Stimulated activated CD8-positive, alpha-beta memory T cell treated with anti-CD3 and anti-CD28 coated beads, Interleukin-7, amount 100 ng/mL, for 4 hours (primary cell): ENCODE measurements at regions not wholly inside any gene's neighbourhood (a gene's known extent, or its start where the extent isn't known, plus 50 kb on each side); places are given as distances from the start of the nearest gene placed in this dataset.
"Not testable (repeated sequence)": the region's sequence is repeated elsewhere in the genome, so short reads cannot be mapped to it uniquely, and the experiment has no call there.

ENCODE experiments used
- DNase-seq, 2 donors: peaks; one replicate each; pipeline ENCODE4 v3.0.0-alpha.2; 2020; ENCODE audit warnings: low read depth in 2 of 2

DNA sequence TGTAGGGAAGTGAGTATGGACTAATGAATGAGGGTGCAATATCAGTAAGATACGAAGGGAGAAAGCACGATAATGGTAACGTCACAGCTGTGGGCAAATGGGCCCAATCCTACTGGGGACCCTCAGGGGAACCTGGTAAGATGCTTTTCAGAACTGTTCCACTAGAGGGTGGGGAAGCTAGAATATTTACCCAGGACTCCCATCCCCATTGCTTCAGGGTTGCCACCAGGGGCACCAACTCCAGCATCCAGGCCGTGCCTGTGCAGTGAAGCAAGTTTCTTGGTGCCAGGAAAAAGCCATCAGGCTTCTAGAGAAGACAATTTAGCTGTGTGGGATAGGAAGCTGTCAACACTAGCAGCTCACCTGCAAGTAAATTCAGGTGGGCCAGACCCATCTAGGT is 409.3 kb downstream of the AGTPBP1 start:
- no peak for DNase-seq

DNA sequence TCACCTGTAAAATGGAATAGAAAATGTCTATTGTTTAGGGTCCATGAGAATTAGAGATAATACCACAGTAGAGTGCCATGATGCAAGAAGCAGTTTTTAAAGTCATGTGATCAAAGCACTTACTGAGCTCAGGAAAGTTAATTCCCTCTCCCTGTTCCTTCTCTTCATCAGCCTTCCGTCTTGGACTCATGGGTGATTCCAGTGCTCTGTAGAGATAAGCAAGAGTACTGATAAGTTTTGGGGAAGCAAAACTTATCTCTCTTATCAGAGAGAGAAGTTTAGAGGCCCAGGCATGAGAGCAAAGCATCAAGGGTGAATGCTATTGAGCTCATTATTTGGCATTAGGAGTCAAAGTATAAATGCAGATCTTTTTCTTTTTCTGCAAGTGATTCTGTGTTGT is 410.1 kb downstream of the AGTPBP1 start:
- DNase-seq = no peak

DNA sequence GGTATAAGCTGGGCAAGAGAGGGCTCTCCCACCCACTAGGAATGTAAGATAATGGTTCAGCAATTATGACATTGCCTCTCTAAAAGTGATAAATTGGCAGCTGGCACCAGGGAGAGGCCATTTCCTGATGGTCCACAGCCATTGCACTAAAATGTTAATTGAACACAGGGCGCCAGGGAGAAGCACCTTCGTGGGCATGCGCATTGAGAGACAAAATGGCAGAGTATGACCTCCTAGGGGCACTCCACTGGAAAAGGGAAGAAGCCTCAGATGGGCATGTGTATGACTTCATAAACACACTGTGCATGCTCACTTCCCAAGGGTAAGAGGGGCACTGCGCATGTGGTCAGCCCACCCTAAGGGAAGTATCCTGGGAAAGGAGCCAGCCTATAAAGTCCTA is 419.2 kb downstream of the AGTPBP1 start:
- no peak for DNase-seq

DNA sequence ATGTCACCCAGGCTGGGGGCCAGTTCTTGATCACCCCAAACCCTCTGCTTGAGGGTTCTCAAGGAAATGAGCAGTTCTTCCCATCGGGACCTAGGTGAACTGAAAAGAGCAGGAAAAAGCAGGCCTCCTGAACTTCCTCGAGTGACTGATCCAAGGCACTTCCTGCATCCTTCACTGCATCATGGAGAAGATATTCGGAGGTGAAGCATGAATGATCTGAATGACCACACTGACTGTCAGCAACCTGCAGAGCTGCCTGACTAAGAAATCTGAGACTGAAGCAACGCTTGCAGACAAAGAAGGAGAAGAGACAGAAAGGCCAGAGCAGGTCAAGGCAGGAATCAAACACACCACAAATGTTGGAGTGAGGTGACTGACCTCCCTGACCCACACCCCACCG is 420.2 kb downstream of the AGTPBP1 start:
- no peak for DNase-seq

DNA sequence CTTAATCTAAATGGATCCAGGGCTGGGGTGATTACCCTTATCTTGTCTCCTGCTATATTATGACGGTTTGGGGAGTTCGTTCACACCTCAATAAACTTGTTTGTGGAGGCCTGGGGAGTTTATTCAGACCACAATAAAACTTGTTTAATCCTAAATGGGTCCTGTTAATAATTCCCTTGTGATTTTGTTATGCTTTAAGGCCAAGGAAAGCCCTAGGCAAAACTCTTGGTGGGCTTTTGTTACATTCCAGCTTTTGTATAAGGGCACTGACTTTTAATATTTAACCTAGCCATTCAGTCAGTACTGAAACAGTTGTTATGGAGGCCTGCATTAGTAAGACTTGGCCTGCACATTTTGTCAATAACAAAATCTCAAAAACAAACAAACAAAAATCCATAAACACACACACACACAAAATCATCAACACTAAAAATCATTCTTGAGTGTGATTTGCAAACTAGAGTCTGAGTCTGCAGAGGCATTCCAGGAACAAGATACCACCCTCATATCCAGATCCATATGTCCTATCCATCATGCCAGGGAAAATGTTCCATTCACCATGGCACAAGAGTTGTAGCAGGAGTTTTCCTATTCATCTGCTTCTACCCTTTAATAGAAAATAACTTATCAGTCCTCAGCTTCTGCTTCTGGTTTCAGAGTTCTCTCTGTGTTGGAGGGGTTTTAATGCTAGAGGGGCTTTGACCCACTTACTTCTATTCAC is 421.7 kb downstream of the AGTPBP1 start:
- no peak for DNase-seq

DNA sequence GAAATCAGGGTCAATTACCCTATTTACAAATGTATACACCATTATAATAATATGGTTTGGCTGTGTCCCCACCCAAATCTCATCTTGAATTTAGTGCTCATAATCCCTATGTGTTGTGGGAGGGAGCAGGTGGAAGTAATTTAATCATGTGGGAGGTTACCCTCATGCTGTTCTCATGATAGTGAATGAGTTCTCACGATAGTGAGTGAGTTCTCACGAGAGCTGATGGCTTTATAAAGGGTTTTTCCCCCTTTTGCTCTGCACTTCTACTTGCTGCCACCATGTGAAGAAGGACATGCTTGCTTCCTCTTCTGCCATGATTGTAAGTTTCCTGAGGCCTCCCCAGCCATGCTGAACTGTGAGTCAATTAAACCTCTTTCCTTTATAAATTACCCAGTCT is 426.2 kb downstream of the AGTPBP1 start:
- DNase-seq = not testable (repeated sequence)

DNA sequence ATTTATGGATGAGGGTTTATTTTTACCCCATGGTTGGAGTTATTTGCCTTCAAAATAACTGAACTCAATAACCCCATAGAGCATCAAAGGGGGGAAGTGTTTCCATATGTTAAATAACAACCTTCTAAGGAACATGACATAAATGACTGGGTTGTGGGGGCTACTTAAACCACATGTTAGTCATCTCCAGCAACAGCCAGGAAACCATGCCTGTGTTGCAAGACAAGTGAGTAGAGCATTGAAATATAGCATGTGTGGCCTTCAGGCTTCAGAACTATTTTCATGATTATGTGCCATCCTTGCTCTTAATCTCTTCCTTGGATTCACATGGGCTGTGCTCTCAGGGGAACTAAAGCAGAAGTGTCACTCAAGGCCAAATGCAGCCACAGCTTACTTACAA is 431.2 kb downstream of the AGTPBP1 start:
- DNase-seq = no peak

DNA sequence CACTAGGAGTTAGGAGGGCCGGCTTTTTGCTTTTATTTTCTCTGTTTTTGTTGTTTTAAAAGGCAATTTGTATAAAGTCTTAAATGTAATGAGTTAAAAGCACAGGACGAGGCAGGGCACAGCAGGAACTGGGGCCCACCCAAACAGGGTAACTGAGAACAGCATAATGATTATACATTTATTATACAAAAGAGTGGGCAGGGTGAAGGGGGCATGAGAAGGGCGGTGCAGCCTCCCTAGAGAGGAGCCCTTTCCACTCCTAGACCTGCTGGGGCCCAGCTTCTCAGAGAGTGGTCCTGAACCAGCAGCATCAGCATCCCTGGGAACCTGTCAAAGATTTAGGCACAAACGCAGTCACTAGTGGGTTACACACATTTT is 438.0 kb downstream of the AGTPBP1 start:
- DNase-seq = no peak

DNA sequence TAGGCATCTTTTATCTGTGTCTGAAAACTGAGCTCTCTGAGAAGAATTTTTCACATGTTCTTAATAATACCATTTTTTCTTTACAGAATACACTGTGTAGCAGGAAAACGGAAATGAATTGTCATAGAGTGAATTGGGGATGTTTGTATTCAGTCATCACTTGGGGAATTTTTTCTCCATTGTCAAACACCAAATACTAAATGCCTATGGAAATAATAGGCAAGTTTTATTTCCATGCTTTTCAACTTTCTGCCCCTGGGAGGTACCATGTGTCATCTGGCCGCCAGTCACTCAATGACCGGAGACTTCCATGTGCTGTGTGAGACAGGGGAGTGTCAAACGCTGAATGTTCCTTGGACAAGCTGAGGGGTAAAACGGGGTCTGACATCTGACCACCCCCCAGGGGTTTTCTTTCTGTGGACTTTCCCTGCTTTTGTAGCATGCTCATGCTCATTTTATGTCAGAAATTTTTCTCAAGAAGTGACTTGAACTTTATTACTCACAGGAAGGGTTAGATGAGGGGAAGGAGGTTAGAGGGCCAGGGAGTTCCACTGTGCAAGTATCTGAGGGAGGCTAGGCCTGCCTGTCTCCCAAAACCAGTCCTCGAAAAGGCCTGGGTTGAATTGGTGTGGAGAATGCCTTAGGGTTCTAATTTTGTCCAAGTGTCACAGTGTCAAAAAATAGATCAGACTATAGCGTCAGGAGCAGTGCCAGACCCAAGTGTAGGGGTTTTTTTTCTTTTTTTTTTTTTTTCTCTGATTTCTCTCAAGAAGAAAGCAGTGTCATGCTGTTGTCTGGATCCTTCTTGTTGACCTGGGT is 438.6 kb downstream of the AGTPBP1 start:
- no peak for DNase-seq

DNA sequence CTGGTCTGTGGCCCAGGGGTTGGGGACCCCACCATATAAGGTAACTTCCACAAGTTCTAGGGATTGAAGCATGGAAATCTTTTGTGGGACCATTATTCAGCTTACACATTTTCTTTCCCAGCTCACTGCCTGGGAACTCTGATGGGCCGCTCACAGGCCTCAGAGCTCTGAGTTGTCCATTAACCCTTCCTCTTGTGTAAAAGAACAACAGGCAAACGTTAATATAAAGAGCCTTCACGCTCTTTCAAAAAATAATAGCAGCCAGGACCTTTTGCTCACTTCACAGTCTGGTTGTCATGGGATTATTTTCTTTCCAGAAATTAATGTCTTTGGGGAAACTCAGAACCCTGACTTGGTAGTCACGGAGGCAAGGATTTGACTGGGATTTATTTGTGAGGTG is 443.3 kb downstream of the AGTPBP1 start:
- DNase-seq = no peak

DNA sequence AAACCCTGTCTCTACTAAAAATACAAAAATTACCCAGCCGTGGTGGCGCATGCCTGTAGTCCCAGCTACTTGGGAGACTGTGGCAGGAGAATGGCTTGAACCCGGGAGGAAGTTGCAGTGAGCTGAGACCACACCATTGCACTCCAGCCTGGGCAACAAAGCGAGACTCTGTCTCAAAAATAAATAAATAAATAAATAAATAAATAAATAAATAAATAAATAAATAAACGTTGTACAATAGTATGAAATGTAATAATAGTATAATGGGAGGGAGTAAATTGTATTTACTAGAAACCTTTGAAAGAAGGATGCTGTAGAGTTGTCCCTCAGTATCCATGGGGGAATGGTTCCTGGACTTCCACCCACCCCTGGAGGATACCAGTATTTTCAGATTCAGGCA is 446.5 kb downstream of the AGTPBP1 start:
- not testable (repeated sequence) for DNase-seq

DNA sequence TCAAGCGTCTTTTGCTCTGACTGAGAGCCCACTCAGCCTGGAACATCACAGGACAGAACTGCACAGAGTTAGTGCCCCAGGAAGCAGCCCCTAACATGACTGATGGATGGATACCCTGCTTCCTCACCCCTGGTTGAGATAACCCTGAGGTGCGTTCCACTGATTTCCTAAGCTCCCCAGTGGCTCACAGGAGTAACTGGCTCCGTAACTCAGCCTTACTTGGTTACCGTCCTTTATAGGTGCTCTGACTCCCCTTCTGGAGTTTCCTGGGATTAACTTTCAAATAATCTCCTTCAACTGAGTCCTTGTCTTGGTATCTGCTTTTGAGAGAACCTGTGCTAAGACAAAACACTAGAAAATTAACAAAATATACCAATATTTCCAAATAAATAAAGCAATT is 449.5 kb downstream of the AGTPBP1 start:
- no peak for DNase-seq

DNA sequence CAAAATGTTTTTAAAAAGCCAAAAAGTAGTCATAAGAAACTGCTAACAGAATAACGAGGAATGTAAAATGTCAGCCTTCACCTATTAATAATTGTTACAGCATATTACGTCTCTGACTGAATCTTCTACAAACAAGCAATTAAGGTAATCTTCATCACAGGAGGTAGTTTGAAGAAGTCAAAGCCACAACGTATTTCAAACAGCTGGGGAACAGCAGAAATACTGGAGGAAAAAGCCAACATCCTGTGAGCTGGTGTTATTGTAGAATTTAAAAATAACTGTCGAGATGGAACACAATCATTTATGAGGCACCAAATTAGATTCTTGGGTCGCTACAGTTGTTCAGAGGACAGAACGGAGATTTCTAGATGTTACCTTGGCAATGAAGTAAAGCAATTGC is 450.5 kb downstream of the AGTPBP1 start:
- no peak for DNase-seq

DNA sequence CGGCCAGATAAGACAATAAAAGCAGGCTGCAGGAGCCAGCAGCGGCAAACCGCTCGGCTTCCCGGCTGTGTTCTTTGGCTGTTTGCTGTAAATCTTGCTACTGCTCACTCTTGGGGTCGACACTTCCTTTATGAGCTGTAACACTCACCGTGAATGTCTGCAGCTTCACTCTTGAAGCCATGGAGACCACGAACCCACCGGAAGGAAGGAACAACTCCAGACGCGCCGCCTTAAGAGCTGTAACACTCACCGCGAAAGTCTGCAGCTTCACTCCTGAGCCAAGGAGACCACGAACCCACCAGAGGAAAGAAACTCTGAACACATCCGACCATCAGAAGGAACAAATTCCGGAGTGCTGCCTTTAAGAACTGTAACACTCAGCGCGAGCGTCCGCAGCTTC is 451.7 kb downstream of the AGTPBP1 start:
- DNase-seq = peak; percentile 3 to 15

DNA sequence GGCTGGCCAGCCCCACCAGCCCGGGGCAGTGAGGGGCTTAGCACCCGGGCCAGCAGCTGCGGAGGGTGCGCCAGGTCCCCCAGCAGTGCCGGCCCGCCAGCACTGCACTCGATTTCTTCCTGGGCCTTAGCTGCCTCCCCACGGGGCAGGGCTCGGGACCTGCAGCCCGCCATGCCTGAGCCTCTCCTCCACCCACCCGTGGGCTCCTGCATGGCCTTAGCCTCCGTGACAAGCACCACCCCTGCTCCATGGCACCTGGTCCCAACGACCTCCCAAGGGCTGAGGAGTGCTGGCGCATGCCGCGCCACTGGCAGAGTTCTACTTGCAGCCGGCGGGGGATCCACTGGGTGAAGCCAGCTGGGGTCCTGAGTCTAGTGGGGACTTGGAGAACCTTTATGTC is 452.6 kb downstream of the AGTPBP1 start:
- DNase-seq = no peak

DNA sequence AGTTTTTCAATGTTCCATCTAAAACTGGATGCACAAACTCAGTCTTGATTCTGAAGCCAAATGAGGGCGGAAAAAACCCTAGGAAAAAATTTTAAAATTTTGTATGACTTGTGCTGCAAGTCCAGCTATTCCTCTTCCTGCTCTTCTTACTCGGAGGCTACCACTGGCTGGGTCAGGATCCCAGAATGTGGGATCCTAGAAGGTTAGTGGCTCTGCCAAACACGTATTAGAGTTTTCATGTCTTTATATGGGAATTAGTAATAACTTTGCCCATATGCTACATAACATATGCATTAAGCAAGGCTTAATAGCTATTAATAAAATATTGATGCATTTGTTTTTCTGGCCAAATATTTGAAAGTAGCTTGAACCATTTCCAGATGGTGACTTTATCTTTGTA is 458.3 kb downstream of the AGTPBP1 start:
- DNase-seq = no peak

DNA sequence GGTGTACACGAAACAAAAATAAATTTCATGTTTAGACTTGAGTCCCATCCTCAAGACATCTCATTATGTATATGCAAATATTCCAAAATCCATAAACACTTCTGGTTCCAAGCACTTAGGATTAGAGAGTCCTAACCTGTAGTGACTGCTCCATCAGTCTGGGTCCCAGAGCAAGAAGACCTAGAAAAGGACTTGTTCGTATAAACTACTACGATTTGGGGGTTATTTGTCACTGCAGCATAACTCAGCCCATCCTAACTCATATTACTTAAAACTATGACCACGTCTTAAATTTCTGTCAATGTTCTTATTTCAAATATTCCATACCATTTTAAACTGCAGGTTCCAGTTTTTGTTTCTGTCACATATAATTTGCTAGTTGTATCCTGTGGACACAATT is 463.0 kb downstream of the AGTPBP1 start:
- no peak for DNase-seq

DNA sequence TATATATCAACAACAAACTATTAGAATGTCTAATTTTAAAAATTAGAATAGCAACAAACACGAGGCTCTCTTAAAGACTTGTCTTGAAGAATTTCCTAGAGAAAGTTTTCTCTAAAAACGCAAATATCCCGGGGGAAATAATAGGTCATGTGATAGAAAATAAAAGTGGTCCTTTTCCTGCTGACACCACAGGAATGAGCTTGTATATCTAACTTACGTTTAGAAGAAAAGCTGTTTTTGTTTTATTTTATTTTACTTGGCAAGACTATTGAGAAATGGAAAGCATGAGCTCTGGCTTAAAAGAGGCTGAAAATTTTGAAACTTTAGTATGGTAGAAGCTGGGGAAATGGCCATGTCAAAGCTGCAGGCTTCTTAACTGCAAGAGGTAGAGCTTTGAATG is 465.0 kb downstream of the AGTPBP1 start:
- no peak for DNase-seq

DNA sequence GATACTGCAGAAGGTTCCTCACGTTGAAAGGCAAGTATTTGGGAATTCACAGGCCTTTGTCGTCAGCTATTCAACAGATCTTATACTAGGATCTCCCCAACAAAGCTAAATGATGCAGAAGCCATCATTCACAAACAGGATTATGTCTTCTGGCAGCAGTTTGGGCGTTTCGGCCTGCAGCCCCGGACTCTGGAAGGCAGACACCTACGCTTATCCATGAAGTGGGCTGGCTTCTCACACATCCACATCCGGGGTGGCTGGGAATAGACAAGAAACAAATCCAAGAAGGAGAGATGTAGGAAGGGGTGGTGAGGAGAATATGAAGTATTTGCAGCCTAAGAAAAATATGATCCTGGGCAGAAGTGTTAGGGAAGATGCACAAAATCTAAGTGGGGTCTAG is 471.9 kb downstream of the AGTPBP1 start:
- DNase-seq = no peak

DNA sequence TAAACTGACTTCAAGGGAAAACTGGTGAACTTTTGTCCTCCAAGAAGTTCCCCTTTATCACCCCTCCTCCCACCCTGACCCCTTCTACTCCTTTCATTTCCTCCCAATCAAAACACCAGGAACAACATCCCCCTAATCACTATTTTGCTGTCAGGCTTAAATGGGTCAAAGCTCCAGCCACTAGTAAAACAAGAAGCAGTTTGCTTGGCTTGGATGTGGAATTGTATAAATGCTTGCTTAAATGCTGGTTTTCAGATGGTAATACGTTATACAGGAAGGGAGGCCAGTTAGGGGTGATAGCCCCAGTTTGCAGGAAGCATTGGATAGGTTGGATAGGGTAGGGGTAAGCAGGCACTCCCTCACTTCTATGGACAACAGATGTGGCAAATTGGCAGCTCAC is 473.6 kb downstream of the AGTPBP1 start:
- no peak for DNase-seq

DNA sequence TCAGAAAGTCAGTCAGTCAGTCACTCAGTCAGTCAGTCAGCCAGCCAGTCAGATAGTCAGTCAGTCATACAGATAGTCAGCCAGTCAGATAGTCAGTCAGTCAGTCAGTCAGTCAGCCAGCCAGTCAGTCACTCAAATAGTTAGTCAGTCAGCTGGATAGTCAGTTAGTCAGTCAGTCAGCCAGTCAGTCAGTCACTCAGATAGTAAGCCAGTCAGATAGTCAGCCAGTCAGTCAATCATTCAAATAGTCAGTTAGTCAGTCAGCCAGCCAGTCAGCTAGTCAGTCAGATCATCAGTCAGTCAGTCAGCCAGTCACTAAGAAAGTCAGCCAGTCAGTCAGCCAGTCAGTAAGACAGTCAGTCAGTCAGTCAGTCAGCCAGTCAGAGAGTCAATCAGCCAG is 477.1 kb downstream of the AGTPBP1 start:
- DNase-seq = no peak

DNA sequence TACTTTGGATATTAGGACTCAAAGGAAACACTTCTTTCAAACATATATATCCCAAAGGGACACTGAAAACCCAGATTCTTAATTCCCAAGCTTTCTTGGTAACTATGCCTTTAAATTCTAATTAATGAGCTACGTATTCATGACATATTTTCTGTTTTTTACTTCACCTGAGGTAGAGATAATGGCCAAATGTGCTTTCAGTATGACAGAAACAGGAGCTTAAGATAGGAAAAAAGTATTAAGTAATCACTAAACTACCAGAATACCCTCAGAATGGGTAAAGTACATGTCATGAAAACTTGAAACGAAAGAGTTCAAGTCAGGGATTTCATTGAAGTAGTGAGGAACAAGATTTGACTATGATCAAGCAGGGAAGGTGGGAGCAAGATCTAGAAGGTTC is 478.5 kb downstream of the AGTPBP1 start:
- DNase-seq = no peak

DNA sequence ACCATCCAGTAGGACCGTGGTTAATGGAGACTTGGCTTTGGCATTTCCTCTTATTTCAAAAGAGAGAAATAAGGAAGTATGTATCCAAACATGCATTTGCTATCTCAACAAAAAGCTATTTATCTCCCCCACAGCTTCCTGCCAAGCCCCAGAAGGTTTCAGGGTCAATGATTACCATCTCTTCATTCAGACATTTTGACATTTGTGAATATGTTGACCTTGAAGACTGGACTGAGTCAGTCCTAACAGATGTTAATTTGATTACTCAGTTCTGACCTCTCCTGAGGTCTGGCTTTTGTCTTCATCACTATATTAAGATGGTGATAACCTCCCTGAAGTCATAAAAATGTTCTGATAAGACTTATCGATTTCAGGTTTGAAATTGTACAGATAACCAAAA is 479.4 kb downstream of the AGTPBP1 start:
- DNase-seq = no peak
